Endothelial cell of umbilical vein (primary cell): ENCODE measurements at regions not wholly inside any gene's neighbourhood (a gene's known extent, or its start where the extent isn't known, plus 50 kb on each side); places are given as distances from the start of the nearest gene placed in this dataset.

Source experiments
- BruUV-seq: library from RNA; stranded (reverse); fragments of 400-500 nt; replicated peaks from 2 replicates; lab custom pipeline; 2021; lab: Mats Ljungman, UMichigan
- CTCF ChIA-PET: fragments of 300-600, 350-600 bp; sonication (Branson Sonifier 250); formaldehyde crosslinking; loops from one replicate; lab custom pipeline; 2021; ENCODE audit warnings: antibody characterized with exemption, inconsistent platforms; lab: Charles Lee
- POLR2A ChIA-PET: fragments of 300-600, 350-600 bp; sonication (Branson Sonifier 250); formaldehyde crosslinking; loops from one replicate; lab custom pipeline; 2021; ENCODE audit warnings: antibody characterized with exemption, inconsistent platforms; lab: Charles Lee
- DNase-seq: peaks from one replicate; pipeline ENCODE4 v3.0.0-alpha.2; 2011; ENCODE audit warnings: low read depth, low spot score
- FAIRE-seq: peaks from 2 replicates; lab custom pipeline; 2011; peaks lifted over from hg19 to GRCh38; lab: Jason Lieb, UNC
- H2AFZ ChIP-seq: 2 replicates; pipeline ENCODE4 v1.6.0; 2012; ENCODE audit warnings: low read depth, low read length, control low read depth, inconsistent platforms
- H3K27ac ChIP-seq: 2 replicates; pipeline ENCODE4 v1.5.1; 2011; ENCODE audit warnings: low read depth, mild to moderate bottlenecking, control low read depth, low read length, moderate library complexity; ENCODE audit not compliant: insufficient read depth
- H3K27me3 ChIP-seq, 2 experiments: 2 replicates each; pipeline versions ENCODE4 v1.6.0 to v1.6.1; 2011; ENCODE audit warnings: low read length in 2 of 2, mixed read lengths in 1 of 2; ENCODE audit not compliant: control insufficient read depth in 2 of 2, insufficient read depth in 2 of 2
- H3K36me3 ChIP-seq, 2 experiments: 2 replicates in 1 of 2; 3 replicates in 1 of 2; pipeline ENCODE4 v1.5.1; 2011; ENCODE audit warnings: low read length in 2 of 2, mild to moderate bottlenecking in 1 of 2, moderate library complexity in 1 of 2; ENCODE audit not compliant: control insufficient read depth in 2 of 2, insufficient read depth in 2 of 2; ENCODE audit errors: extremely low read depth in 1 of 2
- H3K4me1 ChIP-seq: 3 replicates; pipeline ENCODE4 v1.5.1; 2011; ENCODE audit warnings: mild to moderate bottlenecking, low read length; ENCODE audit not compliant: control insufficient read depth, insufficient read depth; ENCODE audit errors: extremely low read depth
- H3K4me2 ChIP-seq: 2 replicates; pipeline ENCODE4 v1.6.1; 2011; ENCODE audit warnings: low read length, control low read depth, mixed read lengths; ENCODE audit not compliant: insufficient read depth
- H3K4me3 ChIP-seq, 3 experiments: fragments of 200-600 bp in 1 of 3; sonication (generic), shearing (Covaris generic) in 1 of 3; replicated peaks in 1 of 3; 2 replicates each; pipeline ENCODE4 v1.5.1; 2011 to 2016; ENCODE audit warnings: control low read depth in 3 of 3, low read length in 3 of 3, mild to moderate bottlenecking in 2 of 3, inconsistent platforms in 1 of 3, low read depth in 1 of 3, moderate library complexity in 1 of 3; ENCODE audit not compliant: insufficient read depth in 1 of 3
- H3K79me2 ChIP-seq: 2 replicates; pipeline ENCODE4 v1.6.0; 2012; ENCODE audit warnings: low read length, inconsistent platforms; ENCODE audit not compliant: control insufficient read depth, insufficient read depth
- H3K9ac ChIP-seq: replicated peaks from 2 replicates; pipeline ENCODE3; 2011; ENCODE audit warnings: low read length, control low read depth; ENCODE audit not compliant: insufficient read depth; ENCODE audit errors: extremely low read depth
- H3K9me1 ChIP-seq: replicated peaks from 3 replicates; pipeline ENCODE4 v1.6.0; 2011; ENCODE audit warnings: mild to moderate bottlenecking, low read length; ENCODE audit not compliant: control insufficient read depth, insufficient read depth; ENCODE audit errors: extremely low read depth
- H3K9me3 ChIP-seq: replicated peaks from 2 replicates; pipeline ENCODE4 v1.5.1; 2012; ENCODE audit warnings: low read length, inconsistent platforms; ENCODE audit not compliant: control insufficient read depth, insufficient read depth
- H4K20me1 ChIP-seq: replicated peaks from 2 replicates; pipeline ENCODE3; 2011; ENCODE audit warnings: mild to moderate bottlenecking, low read length; ENCODE audit not compliant: control insufficient read depth, insufficient read depth; ENCODE audit errors: extremely low read depth
- CTCF ChIP-seq, 2 donors: IDR thresholded peaks; 1 replicate in 1 of 2; 2 replicates in 1 of 2; pipeline ENCODE4 v1.5.1; 2011; ENCODE audit warnings: low read length in 2 of 2, mild to moderate bottlenecking in 2 of 2, moderate library complexity in 2 of 2, control low read depth in 1 of 2, inconsistent platforms in 1 of 2, low read depth in 1 of 2; ENCODE audit not compliant: insufficient read depth in 1 of 2; ENCODE audit errors: extremely low read depth in 1 of 2
- EZH2 ChIP-seq: IDR thresholded peaks from 2 replicates; pipeline ENCODE4 v1.6.1; 2012; ENCODE audit warnings: borderline replicate concordance, low read depth, mild to moderate bottlenecking, moderate library complexity, low read length, inconsistent platforms; ENCODE audit not compliant: severe bottlenecking
- FOS ChIP-seq: IDR thresholded peaks from 2 replicates; pipeline ENCODE4 v1.6.1; 2011; ENCODE audit warnings: mild to moderate bottlenecking, low read length, moderate library complexity, borderline replicate concordance; ENCODE audit not compliant: insufficient read depth
- GATA2 ChIP-seq: IDR thresholded peaks from 2 replicates; pipeline ENCODE4 v1.7.0; 2011; ENCODE audit warnings: low read depth, mild to moderate bottlenecking, moderate library complexity, mixed read lengths, low read length; ENCODE audit not compliant: insufficient read length, insufficient read depth
- JUN ChIP-seq: IDR thresholded peaks from 2 replicates; pipeline ENCODE4 v1.6.1; 2011; ENCODE audit warnings: borderline replicate concordance, low read depth; ENCODE audit not compliant: insufficient read length, insufficient read depth
- MAX ChIP-seq: IDR thresholded peaks from 2 replicates; pipeline ENCODE4 v1.6.1; 2011; ENCODE audit not compliant: insufficient read depth, insufficient read length
- MYC ChIP-seq: IDR thresholded peaks from one replicate; pipeline ENCODE4 v1.6.1; 2011; ENCODE audit warnings: mild to moderate bottlenecking, low read depth, low read length
- POLR2A ChIP-seq: IDR thresholded peaks from 2 replicates; pipeline ENCODE4 v1.6.1; 2012; ENCODE audit warnings: low read depth, mild to moderate bottlenecking, control low read depth, low read length
- POLR2AphosphoS5 ChIP-seq: IDR thresholded peaks from 2 replicates; pipeline ENCODE4 v1.6.1; 2012; ENCODE audit warnings: low read depth, mild to moderate bottlenecking, control low read depth, low read length, moderate library complexity; ENCODE audit not compliant: insufficient read depth
- dilution Hi-C: fragments of 300-500 bp; cut with MboI; formaldehyde crosslinking; loops from one replicate; pipeline ENCODE4 v1.15.0; 2019; ENCODE audit warnings: low sequenced_read_pairs; ENCODE audit not compliant: extremely low pct_ligation_motif_present
- intact Hi-C: fragments of 100-400 bp; cut with micrococcal nuclease; formaldehyde crosslinking; loops from one replicate; pipeline ENCODE4 v1.10.0; 2022

- H4K20me1 ChIP-seq, result no peaks in the 10 kb centered on the region
- H3K9me3 ChIP-seq, result no peaks in the 10 kb centered on the region
- H3K4me3 ChIP-seq, result no peak overlapping the region
- intact Hi-C loops (no loop called here), dilution Hi-C loops (no loop called here)
- no peak overlapping the region for H2AFZ ChIP-seq
- no peaks in the 10 kb centered on the region for H3K9me1 ChIP-seq
- FAIRE-seq (no peak), DNase-seq (no peak)
- H3K4me1 ChIP-seq, result no peaks in the 10 kb centered on the region
- ChIA-PET CTCF (interaction anchor here (1.0 to 1.4 kb wide), 4 partner anchors 13 to 548 kb away, joined by 3 to 4 read pairs (median 4); no protein-coding TSS in a partner anchor), POLR2A (no interaction called here)
- no peaks in the 10 kb centered on the region for H3K36me3 ChIP-seq
- BruUV-seq, result no TSS peak
- H3K27me3 ChIP-seq, result no peaks in the 10 kb centered on the region
- no peaks in the 10 kb centered on the region for H3K79me2 ChIP-seq
- H3K27ac ChIP-seq, result no peak overlapping the region
- TF ChIP-seq MYC, result no peak
- no peak for TF ChIP-seq POLR2A
- TF ChIP-seq MAX, result no peak
- no peak for TF ChIP-seq FOS
- no peak for TF ChIP-seq CTCF (IDR thresholded peaks at IDR 0.05; ENCODE audit: extremely low read depth in 1 of 2, insufficient read depth in 1 of 2, low read depth in 1 of 2, low read length in 2 of 2)
- no peak for TF ChIP-seq POLR2AphosphoS5
- TF ChIP-seq EZH2, result no peak
- no peak for TF ChIP-seq JUN
- TF ChIP-seq GATA2, result no peak
- no peak overlapping the region for H3K9ac ChIP-seq
- H3K4me2 ChIP-seq, result no peak overlapping the region
Measured at GRCh38 chr5:56290378-56291078, 57.4 kb upstream of the ANKRD55 start.
